ENCODE measurements at regions not wholly inside any gene's neighbourhood (a gene's known extent, or its start where the extent isn't known, plus 50 kb on each side); places are given as distances from the start of the nearest gene placed in this dataset.

DNA sequence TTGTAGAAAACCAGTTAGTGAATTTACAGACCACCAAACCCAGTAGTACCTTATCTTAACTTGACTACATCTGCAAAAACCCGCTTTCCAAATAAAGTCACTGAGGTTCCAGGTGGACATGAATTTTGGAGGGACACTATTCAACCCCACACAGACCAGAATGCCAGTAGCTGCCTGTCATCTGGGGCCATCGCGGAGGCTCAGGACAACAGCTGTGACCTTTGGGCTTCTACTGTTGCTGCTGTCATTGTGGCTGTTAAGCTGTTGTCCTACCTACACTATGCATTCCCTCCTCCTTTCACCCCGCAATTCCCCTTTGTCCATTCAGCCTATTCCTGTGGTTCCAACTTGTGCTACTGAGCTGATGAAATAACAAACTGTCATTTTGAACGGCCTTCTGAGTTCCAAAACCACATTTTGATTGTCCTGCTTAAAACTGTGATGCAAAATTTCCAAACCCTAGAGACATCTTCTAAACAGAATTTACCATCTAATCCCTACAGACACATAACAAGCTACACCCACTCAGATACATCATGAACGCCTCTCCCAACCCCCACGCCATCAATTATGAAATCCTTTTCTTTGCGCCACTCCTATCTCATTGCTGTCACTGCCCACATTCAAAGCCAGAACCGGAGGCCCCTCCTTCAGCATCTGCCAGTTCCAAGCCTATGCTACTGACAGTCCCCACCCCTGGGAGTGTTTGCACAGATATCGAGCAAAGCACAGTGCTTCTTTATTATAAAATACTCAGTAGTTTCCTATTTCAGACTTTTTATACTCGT is 125.0 kb downstream of the C6orf118 start:
- ATAC-seq = no peak
- H3K4me3 ChIP-seq = no peak overlapping the region
- TF ChIP-seq, protein P1, sequence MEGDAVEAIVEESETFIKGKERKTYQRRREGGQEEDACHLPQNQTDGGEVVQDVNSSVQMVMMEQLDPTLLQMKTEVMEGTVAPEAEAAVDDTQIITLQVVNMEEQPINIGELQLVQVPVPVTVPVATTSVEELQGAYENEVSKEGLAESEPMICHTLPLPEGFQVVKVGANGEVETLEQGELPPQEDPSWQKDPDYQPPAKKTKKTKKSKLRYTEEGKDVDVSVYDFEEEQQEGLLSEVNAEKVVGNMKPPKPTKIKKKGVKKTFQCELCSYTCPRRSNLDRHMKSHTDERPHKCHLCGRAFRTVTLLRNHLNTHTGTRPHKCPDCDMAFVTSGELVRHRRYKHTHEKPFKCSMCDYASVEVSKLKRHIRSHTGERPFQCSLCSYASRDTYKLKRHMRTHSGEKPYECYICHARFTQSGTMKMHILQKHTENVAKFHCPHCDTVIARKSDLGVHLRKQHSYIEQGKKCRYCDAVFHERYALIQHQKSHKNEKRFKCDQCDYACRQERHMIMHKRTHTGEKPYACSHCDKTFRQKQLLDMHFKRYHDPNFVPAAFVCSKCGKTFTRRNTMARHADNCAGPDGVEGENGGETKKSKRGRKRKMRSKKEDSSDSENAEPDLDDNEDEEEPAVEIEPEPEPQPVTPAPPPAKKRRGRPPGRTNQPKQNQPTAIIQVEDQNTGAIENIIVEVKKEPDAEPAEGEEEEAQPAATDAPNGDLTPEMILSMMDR (IDR thresholded peaks at IDR 0.05) = no peak
- no peaks in the 10 kb centered on the region for H3K4me1 ChIP-seq
- intact Hi-C loops (cut with DNase I) = no loop called here
- no peak overlapping the region for H3K27ac ChIP-seq
- no peak for DNase-seq
- H3K36me3 ChIP-seq = no peaks in the 10 kb centered on the region
- H3K9me3 ChIP-seq = peaks cover 0 to 12% of the 10 kb centered on the region in 2 donors
- no peaks in the 10 kb centered on the region for H3K27me3 ChIP-seq

DNA sequence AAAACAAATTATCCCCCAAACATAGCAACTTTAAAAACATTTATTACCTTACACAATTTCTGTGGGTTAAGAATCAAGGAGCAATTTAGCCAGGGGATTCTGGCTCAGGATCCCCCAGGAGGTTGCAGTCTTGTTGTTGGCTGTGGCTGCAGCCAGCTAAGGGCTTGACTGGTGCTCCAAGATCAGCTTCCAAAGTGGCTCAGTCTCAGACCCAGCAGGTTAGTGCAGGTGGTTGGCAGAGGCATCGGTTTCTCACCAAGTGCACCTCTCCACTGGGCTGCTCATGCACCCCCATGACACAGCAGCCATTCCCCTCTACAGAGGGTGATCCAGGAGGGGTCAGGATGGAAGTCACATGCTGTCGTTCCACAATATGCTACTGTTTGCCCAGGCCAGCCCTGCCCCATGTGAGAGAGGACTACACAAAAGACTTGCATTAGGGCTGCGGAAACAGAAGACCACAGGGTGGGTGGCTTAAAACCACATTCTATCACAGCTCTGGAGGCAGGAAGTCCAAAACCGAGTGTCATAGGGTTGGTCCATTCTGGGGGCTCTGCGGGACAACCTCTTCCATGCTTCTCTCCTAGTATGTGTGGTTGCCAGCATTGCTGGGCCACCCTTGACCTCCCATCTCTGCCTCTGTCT is 125.8 kb downstream of the C6orf118 start:
- DNase-seq (no peak), ATAC-seq (no peak)
- Histone ChIP-seq H3K27ac (no peak overlapping the region), H3K36me3 (no peaks in the 10 kb centered on the region), H3K4me3 (no peak overlapping the region), H3K27me3 (no peaks in the 10 kb centered on the region), H3K4me1 (no peaks in the 10 kb centered on the region), H3K9me3 (peaks cover 0 to 12% of the 10 kb centered on the region in 2 donors)
- intact Hi-C loops (cut with DNase I) = no loop called here
- TF ChIP-seq, protein P1 (IDR thresholded peaks at IDR 0.05) = no peak

DNA sequence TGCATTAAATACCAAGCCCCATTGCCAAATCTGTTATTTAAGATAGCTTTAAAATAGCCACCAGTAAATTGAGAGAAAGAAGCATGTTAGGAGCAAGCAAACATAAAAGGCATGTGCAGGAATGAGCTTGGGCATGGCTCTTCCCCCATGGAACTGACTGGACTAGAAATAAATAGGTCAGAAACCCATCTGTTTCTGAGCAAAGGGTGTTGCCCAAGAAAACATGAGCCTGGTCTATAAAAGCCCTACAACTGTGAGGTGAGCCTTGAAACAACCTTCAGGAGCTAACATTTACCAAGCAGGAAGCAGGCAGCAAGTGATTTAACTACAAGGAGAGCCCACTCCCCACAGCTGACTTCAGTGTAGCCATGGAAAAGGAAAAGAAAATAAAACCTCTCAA is 126.3 kb downstream of the C6orf118 start:
- H3K4me1 ChIP-seq = no peaks in the 10 kb centered on the region
- ATAC-seq (no peak), DNase-seq (no peak)
- no peak overlapping the region for H3K4me3 ChIP-seq
- H3K36me3 ChIP-seq = no peaks in the 10 kb centered on the region
- H3K9me3 ChIP-seq = peaks cover 0 to 12% of the 10 kb centered on the region in 2 donors
- H3K27me3 ChIP-seq = no peaks in the 10 kb centered on the region
- TF ChIP-seq, protein P1 (IDR thresholded peaks at IDR 0.05) = no peak
- intact Hi-C loops (cut with DNase I) = no loop called here
- no peak overlapping the region for H3K27ac ChIP-seq

DNA sequence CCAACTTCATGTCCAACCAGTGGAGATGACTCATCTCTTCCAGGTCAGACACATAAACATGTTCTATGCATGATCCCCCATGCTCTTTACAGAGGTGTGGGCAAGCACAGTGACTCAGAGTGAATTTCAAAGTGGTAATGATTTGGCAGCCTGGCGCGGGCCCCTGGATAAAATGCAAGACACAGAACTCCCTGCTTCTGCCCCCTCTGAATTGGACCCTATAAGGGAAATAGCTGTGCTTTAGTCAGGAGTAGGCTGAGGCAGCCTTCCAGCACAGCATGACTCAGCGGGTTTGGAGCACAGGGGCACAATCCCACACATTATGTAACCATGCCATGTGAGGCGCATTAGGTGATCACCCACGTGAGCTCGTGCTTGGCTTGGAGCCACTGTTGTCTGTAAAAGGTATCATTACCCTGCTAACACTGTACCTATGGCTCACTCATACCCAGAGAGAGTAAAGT is 127.4 kb downstream of the C6orf118 start:
- no peaks in the 10 kb centered on the region for H3K4me1 ChIP-seq
- peaks cover 0 to 12% of the 10 kb centered on the region in 2 donors for H3K9me3 ChIP-seq
- H3K4me3 ChIP-seq = no peak overlapping the region
- DNase-seq (no peak), ATAC-seq (no peak)
- no peak overlapping the region for H3K27ac ChIP-seq
- TF ChIP-seq, protein P1 (IDR thresholded peaks at IDR 0.05) = no peak
- no peaks in the 10 kb centered on the region for H3K27me3 ChIP-seq
- no peaks in the 10 kb centered on the region for H3K36me3 ChIP-seq
- intact Hi-C loops (cut with DNase I) = no loop called here

DNA sequence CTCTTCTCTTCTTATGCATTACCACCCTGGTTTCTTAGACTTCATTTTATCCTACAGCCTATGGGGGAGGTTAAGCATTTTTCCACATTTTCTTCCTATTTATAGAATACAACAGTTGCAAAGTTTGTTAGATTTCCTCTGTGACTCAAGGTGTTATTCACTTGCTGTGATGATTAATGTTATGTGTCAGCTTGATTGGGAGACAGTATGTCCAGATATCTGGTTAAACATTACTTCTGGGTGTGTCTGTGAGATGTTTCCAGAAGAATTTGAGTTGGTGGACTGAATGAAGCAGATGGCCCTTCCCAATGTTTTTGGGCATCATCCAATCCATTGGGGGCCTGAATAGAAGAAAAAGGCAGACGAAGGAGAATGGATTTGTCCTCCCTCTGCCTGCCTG is 131.3 kb downstream of the C6orf118 start:
- Histone ChIP-seq H3K4me3 (no peak overlapping the region), H3K9me3 (peaks cover 0 to 15% of the 10 kb centered on the region in 2 donors), H3K27me3 (no peaks in the 10 kb centered on the region), H3K36me3 (no peaks in the 10 kb centered on the region), H3K4me1 (no peaks in the 10 kb centered on the region), H3K27ac (no peak overlapping the region)
- no peak for DNase-seq
- TF ChIP-seq, protein P1 (IDR thresholded peaks at IDR 0.05) = no peak
- no peak for ATAC-seq
- intact Hi-C loops (cut with DNase I) = no loop called here
